GM23338 (cell line): ENCODE measurements at regions not wholly inside any gene's neighbourhood (a gene's known extent, or its start where the extent isn't known, plus 50 kb on each side); places are given as distances from the start of the nearest gene placed in this dataset.
A peak's percentile ranks its signal among the peaks of the same experiment; 100 is the strongest.

Source experiments
- ATAC-seq: fragments of 200-7000 bp; cut with Tn5 transposase; 3 replicates; pipeline ENCODE4 v1.9.1; 2020
- DNase-seq: peaks from one replicate; pipeline ENCODE4 v3.0.0-alpha.2; 2015; ENCODE audit warnings: low spot score
- H2AFZ ChIP-seq: fragments of 200-600 bp; sonication (generic); 2 replicates; pipeline ENCODE4 v1.8.0; 2016; ENCODE audit warnings: antibody characterized with exemption, mild to moderate bottlenecking, moderate library complexity
- H3F3A ChIP-seq: fragments of 200-600 bp; sonication (generic); replicated peaks from 2 replicates; pipeline ENCODE4 v1.8.0; 2017; ENCODE audit warnings: antibody characterized with exemption, mixed run types, low read depth
- H3K27ac ChIP-seq: fragments of 200-600 bp; sonication (generic); 2 replicates; pipeline ENCODE4 v1.6.1; 2016; ENCODE audit warnings: low read depth
- H3K27me3 ChIP-seq: fragments of 200-600 bp; sonication (generic); 2 replicates; pipeline ENCODE4 v1.8.0; 2016; ENCODE audit warnings: mild to moderate bottlenecking, mixed run types, moderate library complexity; ENCODE audit not compliant: insufficient read depth
- H3K36me3 ChIP-seq: fragments of 200-600 bp; sonication (generic); 2 replicates; pipeline ENCODE4 v1.8.0; 2016; ENCODE audit warnings: mild to moderate bottlenecking; ENCODE audit not compliant: insufficient read depth
- H3K4me1 ChIP-seq: fragments of 200-600 bp; sonication (generic); 2 replicates; pipeline ENCODE4 v1.8.0; 2016; ENCODE audit warnings: mild to moderate bottlenecking, moderate library complexity; ENCODE audit not compliant: insufficient read depth
- H3K4me2 ChIP-seq: fragments of 200-600 bp; sonication (generic); 2 replicates; pipeline ENCODE4 v1.7.1; 2017; ENCODE audit warnings: mixed run types
- H3K4me3 ChIP-seq: fragments of 200-600 bp; sonication (generic); 2 replicates; pipeline ENCODE4 v1.6.1; 2016; ENCODE audit warnings: mixed run types
- H3K79me2 ChIP-seq: fragments of 200-600 bp; sonication (generic); replicated peaks from 2 replicates; pipeline ENCODE4 v1.8.0; 2017; ENCODE audit warnings: mild to moderate bottlenecking; ENCODE audit not compliant: insufficient read depth
- H3K9me2 ChIP-seq: fragments of 200-600 bp; sonication (generic); 2 replicates; pipeline ENCODE4 v1.8.0; 2017; ENCODE audit not compliant: insufficient read depth
- H4K20me1 ChIP-seq: fragments of 200-600 bp; sonication (generic); replicated peaks from 2 replicates; pipeline ENCODE4 v1.8.0; 2017; ENCODE audit warnings: mild to moderate bottlenecking; ENCODE audit not compliant: insufficient read depth
- H3K27ac Mint-ChIP-seq: 2 replicates; pipeline ENCODE4 v1.8.0; 2020; ENCODE audit warnings: inconsistent platforms, mild to moderate bottlenecking, moderate library complexity, mixed read lengths
- H3K27me3 Mint-ChIP-seq: 3 replicates; pipeline ENCODE4 v1.8.0; 2022; ENCODE audit warnings: low read depth, mild to moderate bottlenecking, moderate library complexity, mixed read lengths, inconsistent platforms; ENCODE audit not compliant: insufficient read depth, poor library complexity
- H3K36me3 Mint-ChIP-seq: 3 replicates; pipeline ENCODE4 v1.8.0; 2021; ENCODE audit warnings: low read depth, mild to moderate bottlenecking, inconsistent platforms, moderate library complexity, mixed read lengths
- H3K4me1 Mint-ChIP-seq: 3 replicates; pipeline ENCODE4 v1.8.0; 2020; ENCODE audit warnings: mild to moderate bottlenecking, inconsistent platforms, mixed read lengths
- H3K4me3 Mint-ChIP-seq: 3 replicates; pipeline ENCODE4 v1.8.0; 2021; ENCODE audit warnings: moderate library complexity, mild to moderate bottlenecking, inconsistent platforms, mixed read lengths
- H3K9me3 Mint-ChIP-seq: 3 replicates; pipeline ENCODE4 v1.8.0; 2020; ENCODE audit warnings: moderate library complexity, mild to moderate bottlenecking, inconsistent platforms, mixed read lengths
- CREB1 ChIP-seq: fragments of 250-450 bp; sonication (Bioruptor Pico); IDR thresholded peaks from 2 replicates; pipeline ENCODE4 v1.5.0; 2020; ENCODE audit warnings: low read depth, mild to moderate bottlenecking, moderate library complexity
- EZH2 ChIP-seq: fragments of 200-600 bp; sonication (generic); IDR thresholded peaks from one replicate; pipeline ENCODE4 v1.8.0; 2017; ENCODE audit warnings: antibody characterized with exemption, mild to moderate bottlenecking, low read depth; ENCODE audit not compliant: unreplicated experiment
- EZH2phosphoT487 ChIP-seq: fragments of 200-600 bp; sonication (generic); IDR thresholded peaks from one replicate; pipeline ENCODE4 v1.8.1; 2018; ENCODE audit warnings: antibody characterized with exemption; ENCODE audit not compliant: unreplicated experiment
- JUNB ChIP-seq: IDR thresholded peaks from one replicate; pipeline ENCODE4 v1.6.1; 2016; ENCODE audit warnings: antibody characterized with exemption; ENCODE audit not compliant: unreplicated experiment
- NANOG ChIP-seq: IDR thresholded peaks from 2 replicates; pipeline ENCODE4 v1.6.1; 2016; ENCODE audit warnings: antibody characterized with exemption, borderline replicate concordance
- POLR2AphosphoS5 ChIP-seq: IDR thresholded peaks from 2 replicates; pipeline ENCODE4 v1.6.1; 2016; ENCODE audit warnings: antibody characterized with exemption, low read depth
- STAT1 ChIP-seq: IDR thresholded peaks from one replicate; pipeline ENCODE4 v1.6.1; 2016; ENCODE audit warnings: antibody characterized with exemption; ENCODE audit not compliant: unreplicated experiment
- ZNF114 ChIP-seq: fragments of 250-450 bp; sonication (Bioruptor Pico); IDR thresholded peaks from 2 replicates; pipeline ENCODE4 v1.5.0; 2020; ENCODE audit warnings: mild to moderate bottlenecking, moderate library complexity
- ZNF331 ChIP-seq: fragments of 250-450 bp; sonication (Bioruptor Pico); IDR thresholded peaks from 2 replicates; pipeline ENCODE4 v1.5.0; 2020; ENCODE audit warnings: low read depth, mild to moderate bottlenecking, moderate library complexity
- TF ChIP-seq, protein P1 (sequence below): fragments of 250-450 bp; sonication (Bioruptor Pico); IDR thresholded peaks from 2 replicates; pipeline ENCODE4 v1.5.0; 2020; ENCODE audit warnings: mild to moderate bottlenecking, moderate library complexity
- TF ChIP-seq, protein P2 (sequence below), 2 experiments: fragments of 200-600 bp in 1 of 2; sonication (generic) in 1 of 2; conservative IDR thresholded peaks; 2 replicates each; pipeline versions ENCODE4 v1.5.1 to v1.6.1; 2016 to 2017; ENCODE audit warnings: antibody characterized with exemption in 2 of 2, low read depth in 2 of 2, mild to moderate bottlenecking in 2 of 2, moderate library complexity in 1 of 2
- TF ChIP-seq, protein P3 (sequence below): IDR thresholded peaks from 2 replicates; pipeline ENCODE4 v1.6.1; 2016; ENCODE audit warnings: antibody characterized with exemption
- TF ChIP-seq, protein P4 (sequence below): IDR thresholded peaks from one replicate; pipeline ENCODE4 v1.6.1; 2018; ENCODE audit warnings: antibody characterized with exemption; ENCODE audit not compliant: unreplicated experiment

GRCh38 chr22:19580291-19580890 is 56.2 kb upstream of the CLDN5 start:
- Mint-ChIP-seq H3K36me3 (no peaks in the 10 kb centered on the region), H3K27ac (no peak overlapping the region), H3K9me3 (no peaks in the 10 kb centered on the region), H3K4me3 (no peak overlapping the region), H3K27me3 (peaks cover 2% of the 10 kb centered on the region), H3K4me1 (peaks cover 18% of the 10 kb centered on the region)
- Histone ChIP-seq H3F3A (no peaks in the 10 kb centered on the region), H3K27me3 (no peaks in the 10 kb centered on the region), H3K4me3 (no peak overlapping the region), H3K4me2 (no peak overlapping the region), H3K4me1 (no peaks in the 10 kb centered on the region), H4K20me1 (no peaks in the 10 kb centered on the region), H2AFZ (peak overlapping the region; percentile 9; the same call in 1 of the 2 replicates), H3K9me2 (no peaks in the 10 kb centered on the region), H3K79me2 (no peaks in the 10 kb centered on the region), H3K36me3 (no peaks in the 10 kb centered on the region), H3K27ac (no peak overlapping the region)
- no peak for TF ChIP-seq EZH2
- TF ChIP-seq STAT1, result no peak
- TF ChIP-seq, protein P1, sequence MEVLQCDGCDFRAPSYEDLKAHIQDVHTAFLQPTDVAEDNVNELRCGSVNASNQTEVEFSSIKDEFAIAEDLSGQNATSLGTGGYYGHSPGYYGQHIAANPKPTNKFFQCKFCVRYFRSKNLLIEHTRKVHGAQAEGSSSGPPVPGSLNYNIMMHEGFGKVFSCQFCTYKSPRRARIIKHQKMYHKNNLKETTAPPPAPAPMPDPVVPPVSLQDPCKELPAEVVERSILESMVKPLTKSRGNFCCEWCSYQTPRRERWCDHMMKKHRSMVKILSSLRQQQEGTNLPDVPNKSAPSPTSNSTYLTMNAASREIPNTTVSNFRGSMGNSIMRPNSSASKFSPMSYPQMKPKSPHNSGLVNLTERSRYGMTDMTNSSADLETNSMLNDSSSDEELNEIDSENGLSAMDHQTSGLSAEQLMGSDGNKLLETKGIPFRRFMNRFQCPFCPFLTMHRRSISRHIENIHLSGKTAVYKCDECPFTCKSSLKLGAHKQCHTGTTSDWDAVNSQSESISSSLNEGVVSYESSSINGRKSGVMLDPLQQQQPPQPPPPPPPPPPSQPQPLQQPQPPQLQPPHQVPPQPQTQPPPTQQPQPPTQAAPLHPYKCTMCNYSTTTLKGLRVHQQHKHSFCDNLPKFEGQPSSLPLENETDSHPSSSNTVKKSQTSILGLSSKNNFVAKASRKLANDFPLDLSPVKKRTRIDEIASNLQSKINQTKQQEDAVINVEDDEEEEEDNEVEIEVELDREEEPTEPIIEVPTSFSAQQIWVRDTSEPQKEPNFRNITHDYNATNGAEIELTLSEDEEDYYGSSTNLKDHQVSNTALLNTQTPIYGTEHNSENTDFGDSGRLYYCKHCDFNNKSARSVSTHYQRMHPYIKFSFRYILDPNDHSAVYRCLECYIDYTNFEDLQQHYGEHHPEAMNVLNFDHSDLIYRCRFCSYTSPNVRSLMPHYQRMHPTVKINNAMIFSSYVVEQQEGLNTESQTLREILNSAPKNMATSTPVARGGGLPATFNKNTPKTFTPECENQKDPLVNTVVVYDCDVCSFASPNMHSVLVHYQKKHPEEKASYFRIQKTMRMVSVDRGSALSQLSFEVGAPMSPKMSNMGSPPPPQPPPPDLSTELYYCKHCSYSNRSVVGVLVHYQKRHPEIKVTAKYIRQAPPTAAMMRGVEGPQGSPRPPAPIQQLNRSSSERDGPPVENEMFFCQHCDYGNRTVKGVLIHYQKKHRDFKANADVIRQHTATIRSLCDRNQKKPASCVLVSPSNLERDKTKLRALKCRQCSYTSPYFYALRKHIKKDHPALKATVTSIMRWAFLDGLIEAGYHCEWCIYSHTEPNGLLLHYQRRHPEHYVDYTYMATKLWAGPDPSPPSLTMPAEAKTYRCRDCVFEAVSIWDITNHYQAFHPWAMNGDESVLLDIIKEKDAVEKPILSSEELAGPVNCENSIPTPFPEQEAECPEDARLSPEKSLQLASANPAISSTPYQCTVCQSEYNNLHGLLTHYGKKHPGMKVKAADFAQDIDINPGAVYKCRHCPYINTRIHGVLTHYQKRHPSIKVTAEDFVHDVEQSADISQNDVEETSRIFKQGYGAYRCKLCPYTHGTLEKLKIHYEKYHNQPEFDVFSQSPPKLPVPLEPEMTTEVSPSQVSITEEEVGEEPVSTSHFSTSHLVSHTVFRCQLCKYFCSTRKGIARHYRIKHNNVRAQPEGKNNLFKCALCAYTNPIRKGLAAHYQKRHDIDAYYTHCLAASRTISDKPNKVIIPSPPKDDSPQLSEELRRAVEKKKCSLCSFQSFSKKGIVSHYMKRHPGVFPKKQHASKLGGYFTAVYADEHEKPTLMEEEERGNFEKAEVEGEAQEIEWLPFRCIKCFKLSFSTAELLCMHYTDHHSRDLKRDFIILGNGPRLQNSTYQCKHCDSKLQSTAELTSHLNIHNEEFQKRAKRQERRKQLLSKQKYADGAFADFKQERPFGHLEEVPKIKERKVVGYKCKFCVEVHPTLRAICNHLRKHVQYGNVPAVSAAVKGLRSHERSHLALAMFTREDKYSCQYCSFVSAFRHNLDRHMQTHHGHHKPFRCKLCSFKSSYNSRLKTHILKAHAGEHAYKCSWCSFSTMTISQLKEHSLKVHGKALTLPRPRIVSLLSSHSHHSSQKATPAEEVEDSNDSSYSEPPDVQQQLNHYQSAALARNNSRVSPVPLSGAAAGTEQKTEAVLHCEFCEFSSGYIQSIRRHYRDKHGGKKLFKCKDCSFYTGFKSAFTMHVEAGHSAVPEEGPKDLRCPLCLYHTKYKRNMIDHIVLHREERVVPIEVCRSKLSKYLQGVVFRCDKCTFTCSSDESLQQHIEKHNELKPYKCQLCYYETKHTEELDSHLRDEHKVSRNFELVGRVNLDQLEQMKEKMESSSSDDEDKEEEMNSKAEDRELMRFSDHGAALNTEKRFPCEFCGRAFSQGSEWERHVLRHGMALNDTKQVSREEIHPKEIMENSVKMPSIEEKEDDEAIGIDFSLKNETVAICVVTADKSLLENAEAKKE (CRISPR knock-in tag), result no peak
- TF ChIP-seq, protein P2, sequence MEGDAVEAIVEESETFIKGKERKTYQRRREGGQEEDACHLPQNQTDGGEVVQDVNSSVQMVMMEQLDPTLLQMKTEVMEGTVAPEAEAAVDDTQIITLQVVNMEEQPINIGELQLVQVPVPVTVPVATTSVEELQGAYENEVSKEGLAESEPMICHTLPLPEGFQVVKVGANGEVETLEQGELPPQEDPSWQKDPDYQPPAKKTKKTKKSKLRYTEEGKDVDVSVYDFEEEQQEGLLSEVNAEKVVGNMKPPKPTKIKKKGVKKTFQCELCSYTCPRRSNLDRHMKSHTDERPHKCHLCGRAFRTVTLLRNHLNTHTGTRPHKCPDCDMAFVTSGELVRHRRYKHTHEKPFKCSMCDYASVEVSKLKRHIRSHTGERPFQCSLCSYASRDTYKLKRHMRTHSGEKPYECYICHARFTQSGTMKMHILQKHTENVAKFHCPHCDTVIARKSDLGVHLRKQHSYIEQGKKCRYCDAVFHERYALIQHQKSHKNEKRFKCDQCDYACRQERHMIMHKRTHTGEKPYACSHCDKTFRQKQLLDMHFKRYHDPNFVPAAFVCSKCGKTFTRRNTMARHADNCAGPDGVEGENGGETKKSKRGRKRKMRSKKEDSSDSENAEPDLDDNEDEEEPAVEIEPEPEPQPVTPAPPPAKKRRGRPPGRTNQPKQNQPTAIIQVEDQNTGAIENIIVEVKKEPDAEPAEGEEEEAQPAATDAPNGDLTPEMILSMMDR (conservative IDR thresholded peaks at IDR 0.05; ENCODE audit: low read depth in 2 of 2), result no peak
- TF ChIP-seq, protein P3, sequence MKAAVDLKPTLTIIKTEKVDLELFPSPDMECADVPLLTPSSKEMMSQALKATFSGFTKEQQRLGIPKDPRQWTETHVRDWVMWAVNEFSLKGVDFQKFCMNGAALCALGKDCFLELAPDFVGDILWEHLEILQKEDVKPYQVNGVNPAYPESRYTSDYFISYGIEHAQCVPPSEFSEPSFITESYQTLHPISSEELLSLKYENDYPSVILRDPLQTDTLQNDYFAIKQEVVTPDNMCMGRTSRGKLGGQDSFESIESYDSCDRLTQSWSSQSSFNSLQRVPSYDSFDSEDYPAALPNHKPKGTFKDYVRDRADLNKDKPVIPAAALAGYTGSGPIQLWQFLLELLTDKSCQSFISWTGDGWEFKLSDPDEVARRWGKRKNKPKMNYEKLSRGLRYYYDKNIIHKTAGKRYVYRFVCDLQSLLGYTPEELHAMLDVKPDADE, result no peak
- TF ChIP-seq CREB1 (CRISPR knock-in tag), result no peak
- TF ChIP-seq NANOG, result no peak
- TF ChIP-seq ZNF114 (CRISPR knock-in tag), result no peak
- TF ChIP-seq ZNF331, result no peak
- TF ChIP-seq, protein P4, sequence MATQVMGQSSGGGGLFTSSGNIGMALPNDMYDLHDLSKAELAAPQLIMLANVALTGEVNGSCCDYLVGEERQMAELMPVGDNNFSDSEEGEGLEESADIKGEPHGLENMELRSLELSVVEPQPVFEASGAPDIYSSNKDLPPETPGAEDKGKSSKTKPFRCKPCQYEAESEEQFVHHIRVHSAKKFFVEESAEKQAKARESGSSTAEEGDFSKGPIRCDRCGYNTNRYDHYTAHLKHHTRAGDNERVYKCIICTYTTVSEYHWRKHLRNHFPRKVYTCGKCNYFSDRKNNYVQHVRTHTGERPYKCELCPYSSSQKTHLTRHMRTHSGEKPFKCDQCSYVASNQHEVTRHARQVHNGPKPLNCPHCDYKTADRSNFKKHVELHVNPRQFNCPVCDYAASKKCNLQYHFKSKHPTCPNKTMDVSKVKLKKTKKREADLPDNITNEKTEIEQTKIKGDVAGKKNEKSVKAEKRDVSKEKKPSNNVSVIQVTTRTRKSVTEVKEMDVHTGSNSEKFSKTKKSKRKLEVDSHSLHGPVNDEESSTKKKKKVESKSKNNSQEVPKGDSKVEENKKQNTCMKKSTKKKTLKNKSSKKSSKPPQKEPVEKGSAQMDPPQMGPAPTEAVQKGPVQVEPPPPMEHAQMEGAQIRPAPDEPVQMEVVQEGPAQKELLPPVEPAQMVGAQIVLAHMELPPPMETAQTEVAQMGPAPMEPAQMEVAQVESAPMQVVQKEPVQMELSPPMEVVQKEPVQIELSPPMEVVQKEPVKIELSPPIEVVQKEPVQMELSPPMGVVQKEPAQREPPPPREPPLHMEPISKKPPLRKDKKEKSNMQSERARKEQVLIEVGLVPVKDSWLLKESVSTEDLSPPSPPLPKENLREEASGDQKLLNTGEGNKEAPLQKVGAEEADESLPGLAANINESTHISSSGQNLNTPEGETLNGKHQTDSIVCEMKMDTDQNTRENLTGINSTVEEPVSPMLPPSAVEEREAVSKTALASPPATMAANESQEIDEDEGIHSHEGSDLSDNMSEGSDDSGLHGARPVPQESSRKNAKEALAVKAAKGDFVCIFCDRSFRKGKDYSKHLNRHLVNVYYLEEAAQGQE, result no peak
- no peak for TF ChIP-seq EZH2phosphoT487
- TF ChIP-seq JUNB, result no peak
- TF ChIP-seq POLR2AphosphoS5, result no peak
- DNase-seq (no peak), ATAC-seq (no peak)
